ENCODE measurements at regions not wholly inside any gene's neighbourhood (a gene's known extent, or its start where the extent isn't known, plus 50 kb on each side); places are given as distances from the start of the nearest gene placed in this dataset.

DNA sequence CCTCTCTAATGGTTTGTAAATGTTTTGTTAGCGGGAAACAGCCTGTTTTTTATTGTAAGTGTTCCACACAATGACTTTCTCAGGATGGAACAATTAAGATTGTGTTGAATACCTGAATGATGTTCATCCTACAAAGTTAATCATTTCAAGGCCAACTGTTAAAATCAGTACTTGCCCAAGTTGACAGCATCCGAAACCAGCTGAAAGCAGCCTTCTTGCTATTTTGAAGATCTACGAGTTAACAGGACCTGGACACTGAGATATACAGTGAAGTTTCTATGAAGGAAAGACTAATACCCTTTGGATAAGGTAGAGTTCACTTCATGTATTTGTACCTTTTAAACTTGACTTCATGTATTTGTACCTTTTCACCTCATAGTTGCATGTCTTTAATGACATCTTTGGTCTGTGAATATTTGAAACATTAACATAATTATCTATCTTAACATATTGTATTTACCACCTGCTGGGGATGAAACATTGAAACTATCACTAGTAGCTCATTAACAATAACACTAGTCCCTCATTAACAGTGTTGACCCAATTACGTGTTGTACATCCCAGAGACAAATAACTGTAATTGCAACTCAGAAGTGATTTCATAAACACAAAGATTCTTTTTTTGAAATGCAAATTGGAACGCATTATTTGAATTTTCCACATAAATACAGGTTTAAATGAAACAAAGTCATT is 556.0 kb upstream of the MEX3C start:
- WGBS, 2 donors: 74 to 79% methylated on average over 5 of the region's 5 CpGs
- ATAC-seq (ENCODE audit: insufficient read depth, low FRiP score) (no peak), DNase-seq (no peak)
- H3K4me1 ChIP-seq (ENCODE audit: control insufficient read depth in 5 of 5, insufficient read depth in 5 of 5, low read length in 5 of 5): no peaks in the 10 kb centered on the region
- H3K4me3 ChIP-seq: no peak overlapping the region
- no peaks in the 10 kb centered on the region for H3K27me3 ChIP-seq (ENCODE audit: control insufficient read depth in 3 of 3, insufficient read depth in 3 of 3, low read length in 2 of 3)
- TF ChIP-seq, protein P1, sequence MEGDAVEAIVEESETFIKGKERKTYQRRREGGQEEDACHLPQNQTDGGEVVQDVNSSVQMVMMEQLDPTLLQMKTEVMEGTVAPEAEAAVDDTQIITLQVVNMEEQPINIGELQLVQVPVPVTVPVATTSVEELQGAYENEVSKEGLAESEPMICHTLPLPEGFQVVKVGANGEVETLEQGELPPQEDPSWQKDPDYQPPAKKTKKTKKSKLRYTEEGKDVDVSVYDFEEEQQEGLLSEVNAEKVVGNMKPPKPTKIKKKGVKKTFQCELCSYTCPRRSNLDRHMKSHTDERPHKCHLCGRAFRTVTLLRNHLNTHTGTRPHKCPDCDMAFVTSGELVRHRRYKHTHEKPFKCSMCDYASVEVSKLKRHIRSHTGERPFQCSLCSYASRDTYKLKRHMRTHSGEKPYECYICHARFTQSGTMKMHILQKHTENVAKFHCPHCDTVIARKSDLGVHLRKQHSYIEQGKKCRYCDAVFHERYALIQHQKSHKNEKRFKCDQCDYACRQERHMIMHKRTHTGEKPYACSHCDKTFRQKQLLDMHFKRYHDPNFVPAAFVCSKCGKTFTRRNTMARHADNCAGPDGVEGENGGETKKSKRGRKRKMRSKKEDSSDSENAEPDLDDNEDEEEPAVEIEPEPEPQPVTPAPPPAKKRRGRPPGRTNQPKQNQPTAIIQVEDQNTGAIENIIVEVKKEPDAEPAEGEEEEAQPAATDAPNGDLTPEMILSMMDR (IDR thresholded peaks at IDR 0.05; ENCODE audit: control extremely low read depth, extremely low read depth): no peak
- H3K9me3 ChIP-seq (ENCODE audit: control insufficient read depth in 4 of 4, insufficient read depth in 3 of 4, low read length in 3 of 4): no peaks in the 10 kb centered on the region
- H3K9ac ChIP-seq (ENCODE audit: insufficient read depth in 1 of 2, low read length in 2 of 2): no peak overlapping the region
- H3K27ac ChIP-seq (ENCODE audit: low read depth in 1 of 2, low read length in 1 of 2): no peak overlapping the region
- H3K36me3 ChIP-seq (ENCODE audit: control insufficient read depth in 4 of 4, insufficient read depth in 4 of 4, low read length in 4 of 4): no peaks in the 10 kb centered on the region

DNA sequence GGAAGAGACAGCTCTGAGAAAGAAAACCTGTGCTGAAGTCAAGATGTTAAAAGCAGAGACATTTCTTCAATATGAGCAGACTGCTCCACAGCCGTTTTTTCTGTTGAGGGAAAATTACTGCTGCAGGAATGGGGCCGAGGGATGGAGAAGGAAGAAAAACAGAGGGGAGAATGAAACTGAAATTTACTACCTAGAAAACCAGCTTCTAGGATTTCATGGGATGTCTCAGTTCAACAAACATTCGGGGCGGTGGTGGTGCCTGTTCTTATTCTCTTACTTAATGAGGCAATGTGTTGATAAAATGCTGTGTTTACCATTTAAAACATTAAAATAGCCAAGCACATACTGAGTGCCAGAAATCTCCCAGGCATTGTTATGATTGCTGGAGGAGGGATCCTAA is 557.1 kb upstream of the MEX3C start:
- H3K27ac ChIP-seq (ENCODE audit: low read depth in 1 of 2, low read length in 1 of 2): no peak overlapping the region
- no peak overlapping the region for H3K9ac ChIP-seq (ENCODE audit: insufficient read depth in 1 of 2, low read length in 2 of 2)
- 80% methylated on average over 4 of the region's 4 CpGs for WGBS, 2 donors
- H3K27me3 ChIP-seq (ENCODE audit: control insufficient read depth in 3 of 3, insufficient read depth in 3 of 3, low read length in 2 of 3): no peaks in the 10 kb centered on the region
- H3K9me3 ChIP-seq (ENCODE audit: control insufficient read depth in 4 of 4, insufficient read depth in 3 of 4, low read length in 3 of 4): no peaks in the 10 kb centered on the region
- ATAC-seq (ENCODE audit: insufficient read depth, low FRiP score): no peak
- H3K4me3 ChIP-seq: no peak overlapping the region
- no peaks in the 10 kb centered on the region for H3K4me1 ChIP-seq (ENCODE audit: control insufficient read depth in 5 of 5, insufficient read depth in 5 of 5, low read length in 5 of 5)
- no peaks in the 10 kb centered on the region for H3K36me3 ChIP-seq (ENCODE audit: control insufficient read depth in 4 of 4, insufficient read depth in 4 of 4, low read length in 4 of 4)
- no peak for DNase-seq
- TF ChIP-seq, protein P1 (IDR thresholded peaks at IDR 0.05; ENCODE audit: control extremely low read depth, extremely low read depth): no peak

DNA sequence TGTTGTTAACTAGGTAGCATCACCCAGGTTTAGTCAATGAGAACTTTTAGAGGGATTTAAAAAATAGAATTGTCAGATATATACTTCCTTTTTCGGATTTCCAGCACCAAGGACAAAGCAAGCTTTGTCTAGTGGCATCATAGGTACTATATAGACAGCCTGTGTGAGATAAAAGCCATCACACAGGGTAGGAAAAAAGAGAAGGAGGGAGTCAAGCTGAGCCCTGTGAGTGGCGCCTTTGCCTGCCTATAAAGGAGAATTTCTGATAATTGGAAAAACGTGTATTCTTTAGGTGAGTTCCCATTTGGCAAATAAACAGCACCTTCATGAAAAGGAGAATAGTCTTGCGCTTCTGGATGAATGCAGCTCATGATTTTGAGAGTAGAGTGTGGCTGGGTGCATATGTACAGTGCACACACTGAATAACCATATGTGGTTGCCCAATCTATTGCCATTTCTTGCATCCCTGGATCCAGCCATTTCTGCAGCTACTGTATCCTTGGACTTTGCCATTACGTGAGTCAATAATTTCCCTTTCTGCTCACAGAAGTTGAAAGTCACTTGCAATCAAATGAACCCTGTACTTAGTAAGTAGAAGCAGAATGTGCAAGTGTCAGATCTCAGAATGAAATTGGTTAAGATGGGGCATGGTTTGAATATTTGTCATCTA is 559.9 kb upstream of the MEX3C start:
- TF ChIP-seq, protein P1 (IDR thresholded peaks at IDR 0.05; ENCODE audit: control extremely low read depth, extremely low read depth): no peak
- H3K36me3 ChIP-seq (ENCODE audit: control insufficient read depth in 4 of 4, insufficient read depth in 4 of 4, low read length in 4 of 4): no peaks in the 10 kb centered on the region
- H3K9me3 ChIP-seq (ENCODE audit: control insufficient read depth in 4 of 4, insufficient read depth in 3 of 4, low read length in 3 of 4): no peaks in the 10 kb centered on the region
- H3K9ac ChIP-seq (ENCODE audit: insufficient read depth in 1 of 2, low read length in 2 of 2): no peak overlapping the region
- H3K4me3 ChIP-seq: no peak overlapping the region
- WGBS, 2 donors: 73 to 84% methylated on average over 5 of the region's 5 CpGs
- ATAC-seq (ENCODE audit: insufficient read depth, low FRiP score) (no peak), DNase-seq (no peak)
- no peak overlapping the region for H3K27ac ChIP-seq (ENCODE audit: low read depth in 1 of 2, low read length in 1 of 2)
- H3K4me1 ChIP-seq (ENCODE audit: control insufficient read depth in 5 of 5, insufficient read depth in 5 of 5, low read length in 5 of 5): no peaks in the 10 kb centered on the region
- no peaks in the 10 kb centered on the region for H3K27me3 ChIP-seq (ENCODE audit: control insufficient read depth in 3 of 3, insufficient read depth in 3 of 3, low read length in 2 of 3)

Measured in lung (tissue), 11 donors.